PFSK-1 (cell line): ENCODE measurements at regions not wholly inside any gene's neighbourhood (a gene's known extent, or its start where the extent isn't known, plus 50 kb on each side); places are given as distances from the start of the nearest gene placed in this dataset.

Experiments
- FOXP2 ChIP-seq: optimal IDR thresholded peaks from 2 replicates; pipeline ENCODE3; 2011; ENCODE audit warnings: borderline replicate concordance, control low read depth, inconsistent platforms; ENCODE audit not compliant: insufficient read depth; ENCODE audit errors: extremely low read length, extremely low read depth
- POLR2AphosphoS5 ChIP-seq: IDR thresholded peaks from 2 replicates; pipeline ENCODE4 v1.6.1; 2012; ENCODE audit warnings: low read depth, mild to moderate bottlenecking, control low read depth, low read length, moderate library complexity
- SIN3A ChIP-seq: IDR thresholded peaks from 2 replicates; pipeline ENCODE4 v1.6.1; 2012; ENCODE audit warnings: mild to moderate bottlenecking, low read length, moderate library complexity, borderline replicate concordance; ENCODE audit not compliant: insufficient read depth
- TAF1 ChIP-seq: IDR thresholded peaks from 2 replicates; pipeline ENCODE4 v1.6.1; 2012; ENCODE audit warnings: low read length, control low read depth, borderline replicate concordance; ENCODE audit not compliant: insufficient read depth
- TF ChIP-seq, protein P1 (sequence below), 2 experiments: IDR thresholded peaks; 2 replicates each; pipeline versions ENCODE4 v1.6.1 to v1.8.0; 2011 to 2012; ENCODE audit warnings: low read depth in 2 of 2, low read length in 2 of 2, control low read depth in 1 of 2, inconsistent platforms in 1 of 2, mild to moderate bottlenecking in 1 of 2, moderate library complexity in 1 of 2; ENCODE audit not compliant: insufficient read depth in 1 of 2

DNA sequence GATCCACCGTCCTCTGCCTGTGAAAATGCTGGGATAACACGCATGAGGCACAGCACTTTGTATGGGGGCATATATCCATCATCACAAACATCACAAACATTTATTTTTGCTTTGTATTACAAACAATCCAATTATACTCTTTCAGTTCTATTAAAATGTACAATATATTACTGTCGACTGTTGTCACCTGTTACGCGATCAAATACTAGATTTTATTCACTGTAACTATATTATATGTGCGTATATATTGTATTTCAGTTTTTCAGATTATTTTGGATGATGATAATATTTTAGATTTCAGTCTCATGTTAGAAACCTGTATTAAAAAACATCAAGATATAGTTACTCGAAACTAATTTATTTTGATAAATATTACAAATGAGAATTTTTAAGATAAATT is 998.3 kb downstream of the EFNB2 start:
- TF ChIP-seq SIN3A (no peak), POLR2AphosphoS5 (no peak), TAF1 (no peak), FOXP2 (no peak)
- TF ChIP-seq, protein P1, sequence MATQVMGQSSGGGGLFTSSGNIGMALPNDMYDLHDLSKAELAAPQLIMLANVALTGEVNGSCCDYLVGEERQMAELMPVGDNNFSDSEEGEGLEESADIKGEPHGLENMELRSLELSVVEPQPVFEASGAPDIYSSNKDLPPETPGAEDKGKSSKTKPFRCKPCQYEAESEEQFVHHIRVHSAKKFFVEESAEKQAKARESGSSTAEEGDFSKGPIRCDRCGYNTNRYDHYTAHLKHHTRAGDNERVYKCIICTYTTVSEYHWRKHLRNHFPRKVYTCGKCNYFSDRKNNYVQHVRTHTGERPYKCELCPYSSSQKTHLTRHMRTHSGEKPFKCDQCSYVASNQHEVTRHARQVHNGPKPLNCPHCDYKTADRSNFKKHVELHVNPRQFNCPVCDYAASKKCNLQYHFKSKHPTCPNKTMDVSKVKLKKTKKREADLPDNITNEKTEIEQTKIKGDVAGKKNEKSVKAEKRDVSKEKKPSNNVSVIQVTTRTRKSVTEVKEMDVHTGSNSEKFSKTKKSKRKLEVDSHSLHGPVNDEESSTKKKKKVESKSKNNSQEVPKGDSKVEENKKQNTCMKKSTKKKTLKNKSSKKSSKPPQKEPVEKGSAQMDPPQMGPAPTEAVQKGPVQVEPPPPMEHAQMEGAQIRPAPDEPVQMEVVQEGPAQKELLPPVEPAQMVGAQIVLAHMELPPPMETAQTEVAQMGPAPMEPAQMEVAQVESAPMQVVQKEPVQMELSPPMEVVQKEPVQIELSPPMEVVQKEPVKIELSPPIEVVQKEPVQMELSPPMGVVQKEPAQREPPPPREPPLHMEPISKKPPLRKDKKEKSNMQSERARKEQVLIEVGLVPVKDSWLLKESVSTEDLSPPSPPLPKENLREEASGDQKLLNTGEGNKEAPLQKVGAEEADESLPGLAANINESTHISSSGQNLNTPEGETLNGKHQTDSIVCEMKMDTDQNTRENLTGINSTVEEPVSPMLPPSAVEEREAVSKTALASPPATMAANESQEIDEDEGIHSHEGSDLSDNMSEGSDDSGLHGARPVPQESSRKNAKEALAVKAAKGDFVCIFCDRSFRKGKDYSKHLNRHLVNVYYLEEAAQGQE (IDR thresholded peaks at IDR 0.05; ENCODE audit: insufficient read depth in 1 of 2, low read depth in 2 of 2, low read length in 2 of 2) = no peak
